ENCODE measurements at regions not wholly inside any gene's neighbourhood (a gene's known extent, or its start where the extent isn't known, plus 50 kb on each side); places are given as distances from the start of the nearest gene placed in this dataset.

- no peak for DNase-seq (ENCODE audit: low read depth in 4 of 4, low spot score in 2 of 4)
Observed at GRCh38 chr14:101173698-101174521, 270.4 kb upstream of the RTL1 start.

DNA sequence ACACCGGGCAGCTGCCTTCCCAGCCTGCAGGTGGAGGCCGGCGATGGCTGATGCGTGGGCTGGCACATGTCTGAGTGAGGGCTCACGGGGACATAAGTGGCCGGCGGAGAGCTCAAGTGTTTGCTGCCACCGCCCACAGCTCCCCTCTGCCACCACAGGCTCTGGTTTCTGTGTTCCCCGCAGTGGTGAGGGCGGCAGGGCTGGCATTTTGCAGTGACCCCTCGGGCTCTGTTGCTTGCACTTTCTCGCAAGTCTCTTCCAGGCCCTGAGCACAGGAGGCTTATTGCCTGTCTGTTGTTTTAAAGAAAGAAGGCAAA is 271.0 kb upstream of the RTL1 start:
- no peak for DNase-seq (ENCODE audit: low read depth in 4 of 4, low spot score in 2 of 4)

DNA sequence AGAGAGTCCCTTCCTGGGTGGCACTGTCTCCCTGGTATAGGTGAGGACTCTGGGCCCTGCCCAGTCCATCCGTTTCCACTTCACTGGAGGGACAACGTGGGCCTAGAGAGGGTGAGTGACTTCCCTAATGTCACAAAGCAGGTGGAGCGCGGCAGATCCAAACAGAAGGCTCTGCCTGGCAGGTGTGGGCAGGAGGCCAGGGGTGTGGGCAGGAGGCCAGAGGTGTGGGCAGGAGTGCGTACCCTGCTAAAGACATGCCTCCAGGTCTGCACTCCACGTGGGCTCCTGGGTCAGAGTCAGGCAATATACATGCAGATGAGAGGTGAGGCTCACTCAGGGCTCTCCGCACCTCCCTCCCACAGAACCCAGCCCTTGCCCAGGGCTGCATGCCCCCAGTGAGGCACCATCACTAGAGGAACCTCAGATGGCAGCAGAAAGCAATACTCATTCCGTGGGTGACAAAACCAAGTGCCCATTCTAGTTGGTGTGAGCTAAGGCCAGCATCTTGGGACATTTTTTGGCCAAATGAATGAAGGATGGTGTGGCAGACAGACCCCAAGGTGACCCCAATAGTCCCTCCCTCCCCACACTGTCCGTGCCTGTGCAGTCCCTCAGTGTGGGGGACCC is 271.6 kb upstream of the RTL1 start:
- no peak for DNase-seq (ENCODE audit: low read depth in 4 of 4, low spot score in 2 of 4)

DNA sequence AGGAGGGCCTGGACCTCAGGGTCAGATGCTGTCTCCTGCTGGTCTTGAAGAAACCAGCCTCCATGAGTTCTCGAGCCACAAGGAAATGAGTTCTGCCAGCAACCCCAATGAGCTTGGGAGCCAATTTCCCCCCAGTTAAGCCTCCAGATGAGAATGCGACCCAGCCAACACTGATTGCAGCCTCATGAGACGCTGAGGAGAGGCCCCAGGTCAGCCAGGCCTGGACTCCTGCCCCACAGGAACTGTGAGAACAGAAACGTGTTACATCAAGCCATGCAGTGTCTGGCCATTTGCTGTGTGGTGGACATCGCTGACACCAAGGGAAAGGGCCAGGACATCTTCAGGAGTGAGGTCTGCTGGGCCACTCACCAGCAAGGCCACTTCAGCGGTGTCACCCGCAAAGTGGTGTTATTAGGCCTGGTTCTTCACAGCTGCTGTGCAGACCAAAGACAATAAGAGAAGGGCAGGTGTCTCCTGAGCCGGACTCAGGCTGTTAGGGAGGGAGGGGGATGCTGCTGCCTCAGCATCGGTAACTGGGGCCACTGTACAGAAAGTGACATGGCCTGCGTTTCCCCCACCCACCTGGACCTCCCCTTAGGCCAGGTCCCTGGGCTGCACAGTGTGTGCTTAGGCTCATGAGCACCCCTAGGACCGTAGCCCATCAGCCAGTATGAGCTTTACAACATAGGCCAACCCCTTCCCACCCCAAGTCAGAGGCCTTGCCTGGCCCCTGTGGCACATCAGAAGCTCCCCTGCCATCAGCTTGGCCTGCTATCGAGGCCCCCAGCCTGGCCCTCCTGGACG is 272.4 kb upstream of the RTL1 start:
- DNase-seq (ENCODE audit: low read depth in 4 of 4, low spot score in 2 of 4) = no peak

DNA sequence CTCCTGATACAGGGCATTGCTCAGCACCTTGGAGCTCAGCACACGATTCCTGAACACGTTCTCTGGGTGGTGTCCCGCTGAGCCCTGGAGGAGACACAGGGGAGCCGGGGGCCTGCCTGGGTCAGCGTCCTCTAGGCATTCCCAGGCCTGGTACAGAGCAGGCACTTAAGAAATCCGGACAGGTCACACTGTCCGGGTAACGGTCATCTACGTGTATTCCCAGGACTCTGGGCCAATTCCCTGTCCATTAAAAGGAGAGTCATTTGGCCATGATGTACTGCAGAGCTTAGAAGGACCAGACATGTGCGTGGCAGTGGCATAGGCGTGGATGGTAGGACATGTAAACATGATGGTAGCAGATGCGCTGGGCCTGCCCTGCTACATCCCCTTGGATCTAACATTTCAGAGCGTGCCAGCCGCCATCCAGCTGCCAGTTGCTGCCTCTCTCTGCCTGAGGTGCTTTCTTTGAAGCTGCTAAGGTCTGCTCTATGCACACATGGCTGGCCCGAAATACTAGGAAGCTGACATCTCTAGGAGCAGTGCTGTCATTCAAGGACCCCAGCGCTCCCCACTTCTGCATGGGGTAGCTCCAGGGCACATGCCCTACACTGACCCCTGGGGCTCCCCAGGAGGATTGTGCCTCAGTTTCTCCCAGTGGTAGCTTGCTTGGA is 273.1 kb upstream of the RTL1 start:
- DNase-seq (ENCODE audit: low read depth in 4 of 4, low spot score in 2 of 4) = no peak

DNA sequence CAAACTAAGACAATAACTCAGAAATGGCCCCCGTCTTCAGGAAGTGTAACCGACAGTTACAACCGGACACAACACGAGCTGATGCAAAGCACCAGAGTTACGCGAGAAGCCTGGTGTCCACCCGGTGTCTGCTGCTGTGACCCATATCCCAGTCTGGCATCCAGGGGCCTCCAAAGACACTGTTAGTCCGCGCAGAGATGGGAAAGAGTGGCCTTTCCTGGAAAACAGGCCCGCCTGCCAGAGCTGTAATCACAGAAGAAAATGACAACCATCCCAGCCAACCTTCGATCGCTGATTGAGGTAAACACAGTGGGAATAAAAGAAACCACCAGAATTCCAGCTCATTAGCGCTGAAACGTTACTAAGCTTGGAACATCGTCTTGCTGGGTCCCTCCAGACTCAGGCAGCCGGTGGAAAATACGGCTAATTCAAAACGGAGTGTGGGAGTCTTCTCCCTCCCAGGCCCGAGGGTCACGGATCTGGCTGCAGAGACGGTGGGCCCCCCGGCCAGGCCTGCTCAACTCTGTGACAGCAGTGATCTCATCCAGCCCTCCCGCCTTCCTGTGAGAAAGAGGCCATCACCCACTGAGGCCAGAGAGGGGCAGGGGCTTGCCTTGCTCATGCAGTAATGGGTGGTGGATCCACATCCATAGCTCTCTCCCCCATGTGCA is 273.9 kb upstream of the RTL1 start:
- peak in 2 of 4 donors; percentile 13 to 28 for DNase-seq (ENCODE audit: low read depth in 4 of 4, low spot score in 2 of 4)

DNA sequence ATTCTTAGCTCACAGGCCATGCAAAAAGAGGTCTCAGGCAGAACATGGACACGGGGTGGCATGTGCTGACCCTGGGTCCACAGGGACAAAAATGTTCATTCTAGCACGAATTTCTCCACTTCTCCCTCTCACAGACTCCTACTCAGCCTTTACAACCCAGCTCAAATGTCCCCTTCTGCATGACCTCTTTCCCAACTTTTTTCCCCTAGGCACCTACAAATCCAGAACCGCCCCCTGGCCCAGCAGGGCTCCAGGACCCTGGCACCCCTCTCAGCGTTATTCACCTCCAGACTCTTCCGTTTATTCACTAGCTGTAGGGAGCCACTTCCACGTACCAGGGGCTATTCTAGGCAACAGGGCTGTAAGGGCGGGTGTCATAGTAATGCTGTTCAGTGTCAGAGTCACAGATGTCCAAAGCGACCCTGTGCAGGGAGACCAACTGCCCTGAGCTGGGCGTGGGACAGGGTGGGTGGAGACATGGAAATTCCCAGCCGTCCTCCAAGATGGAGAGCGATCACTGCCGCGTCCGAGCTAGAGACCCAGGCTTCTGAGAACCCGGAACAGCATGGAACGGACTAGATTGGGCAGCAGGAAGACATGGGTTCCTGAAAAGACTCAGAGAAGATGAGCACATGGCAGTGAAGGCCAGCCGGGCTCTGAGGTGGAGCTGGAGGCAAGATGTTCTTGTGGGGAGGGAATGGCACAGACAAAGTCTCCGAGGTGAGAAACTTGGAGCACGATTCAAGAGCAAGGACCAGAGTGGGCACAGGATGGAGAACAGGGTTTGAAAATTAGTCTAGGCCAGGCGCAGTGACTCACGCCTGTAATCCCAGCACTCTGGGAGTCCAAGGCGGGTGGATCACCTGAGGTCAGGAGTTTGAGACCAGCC is 274.9 kb upstream of the RTL1 start:
- DNase-seq (ENCODE audit: low read depth in 4 of 4, low spot score in 2 of 4) = no peak

DNA sequence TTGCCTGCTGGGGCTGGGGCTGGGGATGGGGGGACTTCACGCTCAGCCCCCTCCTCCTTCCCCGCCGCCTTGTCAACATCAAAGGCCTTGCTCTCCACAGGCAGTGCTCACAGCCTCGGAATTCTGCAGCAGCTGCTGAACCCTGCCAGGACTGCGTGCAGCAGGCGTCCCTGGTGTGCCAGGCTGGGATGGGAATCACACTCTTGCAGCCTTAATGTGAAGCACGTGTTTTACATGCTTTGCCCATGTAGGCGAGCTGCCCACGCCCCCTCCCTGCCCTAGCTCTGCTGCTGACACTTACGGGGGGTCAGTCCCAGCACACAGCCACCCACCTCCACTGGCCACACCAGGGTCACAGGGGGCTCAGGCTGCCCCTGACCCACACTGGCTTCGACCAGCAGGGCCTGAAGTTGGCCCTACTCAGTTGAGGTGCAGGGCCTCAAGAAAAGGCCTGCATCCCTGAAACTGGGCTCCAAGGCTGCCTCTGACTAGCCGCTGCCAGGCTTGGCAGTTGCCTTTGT is 276.2 kb upstream of the RTL1 start:
- no peak for DNase-seq (ENCODE audit: low read depth in 4 of 4, low spot score in 2 of 4)

DNA sequence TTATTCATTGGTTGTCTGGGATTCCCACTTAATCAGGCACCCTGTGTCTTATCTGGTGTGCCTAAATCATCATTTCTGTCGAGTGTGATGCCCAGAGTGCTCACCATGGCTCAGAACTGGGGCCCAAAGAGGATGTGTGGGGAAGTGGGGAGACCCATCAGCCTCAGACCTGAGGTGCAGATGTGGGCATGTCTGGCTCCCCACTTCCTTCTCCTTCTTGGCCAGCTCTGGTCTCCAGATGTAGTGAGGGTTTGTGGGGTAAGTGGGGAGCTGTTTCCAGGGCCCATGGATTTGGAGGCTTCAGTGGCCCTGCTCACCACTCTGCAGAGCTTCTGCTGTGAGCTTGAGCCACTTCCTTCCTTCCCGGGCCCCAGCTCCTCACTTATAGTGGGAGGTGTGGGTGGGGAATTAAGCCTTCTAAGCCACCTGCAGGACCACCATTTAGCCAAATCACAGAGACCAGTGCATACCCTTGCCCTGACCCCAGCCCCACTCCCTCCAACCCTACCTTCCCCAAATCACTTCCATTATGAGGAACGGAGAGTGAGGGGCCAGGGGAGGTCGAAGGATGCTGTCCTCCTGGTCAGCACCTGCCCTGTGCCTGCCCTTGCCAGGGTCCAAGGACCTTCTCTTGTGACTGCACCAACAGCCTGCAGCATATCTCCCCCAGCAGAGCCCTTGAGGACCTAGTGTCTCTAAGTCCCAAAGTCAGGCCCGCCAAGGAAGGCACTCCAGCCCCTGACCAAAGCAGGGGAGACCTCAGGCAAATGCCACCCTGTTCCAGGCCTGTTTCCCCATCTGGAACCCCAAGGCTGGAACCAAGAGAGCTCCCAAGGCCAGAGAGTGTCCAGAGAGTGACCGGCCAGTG is 278.2 kb upstream of the RTL1 start:
- no peak for DNase-seq (ENCODE audit: low read depth in 4 of 4, low spot score in 2 of 4)

- no peak for DNase-seq (ENCODE audit: low read depth in 4 of 4, low spot score in 2 of 4)
Observed at GRCh38 chr14:101182476-101182875, 279.0 kb upstream of the RTL1 start.

DNA sequence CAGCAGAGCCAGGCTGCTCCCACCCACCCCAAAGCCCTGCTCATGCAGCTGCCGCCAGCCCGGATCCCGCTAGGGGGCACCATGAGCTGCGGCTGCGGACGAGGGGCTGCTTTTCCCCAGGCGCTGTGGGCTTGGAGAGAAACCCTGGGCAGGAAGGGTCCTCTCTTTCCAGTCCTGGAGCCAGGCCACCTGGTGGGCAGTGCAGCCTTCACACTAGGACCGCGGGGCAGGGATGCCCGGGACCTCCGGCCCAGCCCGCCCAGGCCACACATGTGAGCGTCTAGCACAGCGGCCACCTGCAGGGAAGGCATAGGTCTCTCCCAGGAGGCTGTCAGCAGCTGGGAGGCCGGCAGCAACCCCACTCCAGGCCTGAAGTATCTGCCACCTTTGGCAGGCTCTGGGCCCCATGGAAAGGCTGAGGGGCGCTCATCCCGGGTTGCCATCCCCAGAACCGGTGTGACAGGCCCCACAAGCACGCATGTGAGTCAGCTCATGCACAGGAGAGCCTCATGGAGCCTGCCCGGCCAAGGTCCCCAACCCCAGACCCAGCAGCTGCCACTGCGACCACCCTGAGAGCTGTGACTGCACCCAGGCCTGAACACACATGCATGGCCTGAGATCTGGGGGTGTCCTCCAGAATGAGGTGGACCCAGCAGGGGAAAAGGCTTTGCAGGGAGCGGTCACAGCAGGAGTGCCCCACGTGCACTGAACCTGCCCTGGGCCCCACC is 280.0 kb upstream of the RTL1 start:
- DNase-seq (ENCODE audit: low read depth in 4 of 4, low spot score in 2 of 4) = peak in 1 of 4 donors; percentile 33

DNA sequence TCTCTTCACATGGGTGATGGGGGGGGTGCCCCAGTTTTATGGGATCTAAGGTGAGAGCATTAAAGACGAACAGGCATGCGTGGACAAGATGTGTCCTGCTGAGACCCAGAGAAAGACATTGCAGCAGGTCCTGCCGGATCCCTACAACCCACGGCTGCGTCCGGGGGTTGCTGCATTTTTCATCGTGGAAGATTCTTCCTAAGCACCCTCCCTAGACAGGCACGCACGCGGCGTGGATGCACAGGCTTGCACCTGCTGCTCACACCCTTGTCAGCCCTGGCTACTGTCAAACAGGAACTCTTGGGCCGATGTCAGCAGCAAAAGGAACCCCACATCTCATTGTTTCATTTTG is 280.6 kb upstream of the RTL1 start:
- DNase-seq (ENCODE audit: low read depth in 4 of 4, low spot score in 2 of 4) = no peak

- no peak for DNase-seq (ENCODE audit: low read depth in 4 of 4, low spot score in 2 of 4)
Observed at GRCh38 chr14:101184572-101184971, 281.1 kb upstream of the RTL1 start.

DNA sequence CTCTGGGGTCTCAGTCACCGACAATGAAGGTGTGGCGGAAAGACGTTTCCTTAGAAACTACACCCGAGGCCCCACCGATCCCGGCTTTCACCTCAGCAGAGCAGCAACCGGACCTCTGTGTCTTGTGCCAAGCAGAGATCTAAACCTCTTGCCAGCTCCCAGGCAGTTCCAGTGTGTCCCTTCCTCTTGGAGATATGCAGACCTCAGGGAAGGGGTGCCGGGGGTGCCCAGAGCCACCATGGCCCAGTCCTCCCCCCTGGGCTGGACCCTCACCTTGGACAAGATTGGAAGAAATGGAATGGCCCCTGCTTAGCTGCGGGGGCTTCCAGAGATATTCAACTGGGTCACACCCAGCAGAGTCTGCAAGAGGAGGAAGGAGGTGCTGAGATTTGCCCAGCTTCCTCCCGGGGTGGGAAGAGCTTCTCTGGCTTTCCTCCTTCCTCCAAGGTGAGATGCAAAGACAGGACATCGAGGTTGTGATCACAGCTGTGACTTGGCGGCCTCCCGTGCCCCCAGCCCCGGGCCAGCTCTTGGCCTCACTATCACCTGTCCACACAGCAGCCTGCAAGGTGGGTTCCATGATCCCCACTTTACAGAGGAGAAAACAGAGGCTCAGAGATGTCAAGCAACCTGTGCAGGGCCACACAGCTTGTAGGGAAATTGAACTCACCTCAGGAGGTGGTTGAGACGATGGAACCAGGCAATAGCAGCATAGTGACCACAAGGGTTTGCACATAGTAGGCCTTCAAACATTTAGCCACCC is 281.7 kb upstream of the RTL1 start:
- no peak for DNase-seq (ENCODE audit: low read depth in 4 of 4, low spot score in 2 of 4)

DNA sequence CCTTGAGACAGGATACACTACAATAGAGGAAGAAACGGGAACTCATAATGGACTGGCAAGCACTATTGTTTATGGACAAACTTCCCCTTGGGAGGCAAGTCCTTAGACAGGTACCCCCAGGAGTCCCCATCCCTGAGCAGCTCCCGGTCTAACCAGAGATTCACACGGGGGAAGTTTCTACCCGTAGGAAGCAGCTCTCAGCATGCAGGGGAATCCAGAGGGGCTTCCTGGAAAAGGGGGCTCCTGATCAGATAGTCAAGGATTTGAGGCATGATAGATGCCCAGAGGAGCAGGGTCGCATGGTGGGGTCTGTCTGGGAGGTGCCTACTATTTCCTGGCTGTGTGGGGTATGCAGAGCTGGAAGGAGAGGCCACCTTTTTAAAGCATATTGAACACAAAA is 282.4 kb upstream of the RTL1 start:
- no peak for DNase-seq (ENCODE audit: low read depth in 4 of 4, low spot score in 2 of 4)

- no peak for DNase-seq (ENCODE audit: low read depth in 4 of 4, low spot score in 2 of 4)
Observed at GRCh38 chr14:101186544-101186943, 283.0 kb upstream of the RTL1 start.

Data from left renal cortex interstitium (tissue), 4 donors.